ENCODE measurements at regions not wholly inside any gene's neighbourhood (a gene's known extent, or its start where the extent isn't known, plus 50 kb on each side); places are given as distances from the start of the nearest gene placed in this dataset.

GRCh38 chr7:120097774-120098173, 175.2 kb upstream of the KCND2 start:
- TF ChIP-seq CTCF (conservative IDR thresholded peaks at IDR 0.05; ENCODE audit: low read length) (no peak), EZH2phosphoT487 (IDR thresholded peaks at IDR 0.05; ENCODE audit: borderline replicate concordance) (no peak)

Measured in Loucy (cell line).